GM21367 (cell line): ENCODE measurements at regions not wholly inside any gene's neighbourhood (a gene's known extent, or its start where the extent isn't known, plus 50 kb on each side); places are given as distances from the start of the nearest gene placed in this dataset.

Source experiments
- ATAC-seq: cut with Tn5 transposase; IDR thresholded peaks from one replicate; pipeline ENCODE4 v1.9.1; 2021; ENCODE audit not compliant: unreplicated experiment

GRCh38 chr1:232484856-232485255, 145.1 kb downstream of the SIPA1L2 start:
- no peak for ATAC-seq

- no peak for ATAC-seq
Observed at GRCh38 chr1:232483826-232484225, 146.1 kb downstream of the SIPA1L2 start.

GRCh38 chr1:232481091-232481490, 148.8 kb downstream of the SIPA1L2 start:
- no peak for ATAC-seq

- ATAC-seq, result no peak
Observed at GRCh38 chr1:232477728-232478127, 152.2 kb downstream of the SIPA1L2 start.

GRCh38 chr1:232476538-232476950, 153.4 kb downstream of the SIPA1L2 start:
- ATAC-seq, result no peak

- ATAC-seq, result no peak
Observed at GRCh38 chr1:232474826-232475225, 155.1 kb downstream of the SIPA1L2 start.

GRCh38 chr1:232473900-232474299, 156.0 kb downstream of the SIPA1L2 start:
- no peak for ATAC-seq

GRCh38 chr1:232473324-232473723, 156.6 kb downstream of the SIPA1L2 start:
- ATAC-seq, result no peak

- no peak for ATAC-seq
Observed at GRCh38 chr1:232472485-232473041, 157.4 kb downstream of the SIPA1L2 start.

GRCh38 chr1:232471250-232471649, 158.7 kb downstream of the SIPA1L2 start:
- no peak for ATAC-seq

GRCh38 chr1:232470711-232471110, 159.2 kb downstream of the SIPA1L2 start:
- no peak for ATAC-seq

- ATAC-seq, result no peak
Observed at GRCh38 chr1:232468249-232468648, 161.7 kb downstream of the SIPA1L2 start.

GRCh38 chr1:232467073-232467760, 162.7 kb downstream of the SIPA1L2 start:
- ATAC-seq, result no peak

- ATAC-seq, result no peak
Observed at GRCh38 chr1:232464325-232464724, 165.6 kb downstream of the SIPA1L2 start.

- no peak for ATAC-seq
Observed at GRCh38 chr1:232463225-232463624, 166.7 kb downstream of the SIPA1L2 start.

- ATAC-seq, result no peak
Observed at GRCh38 chr1:232462213-232462612, 167.7 kb downstream of the SIPA1L2 start.

GRCh38 chr1:232459826-232460225, 170.1 kb downstream of the SIPA1L2 start:
- no peak for ATAC-seq

- ATAC-seq, result no peak
Observed at GRCh38 chr1:232459087-232459486, 170.8 kb downstream of the SIPA1L2 start.

- ATAC-seq, result peak; percentile 98
Observed at GRCh38 chr1:232457595-232457994, 172.3 kb downstream of the SIPA1L2 start.

GRCh38 chr1:232456714-232457113, 173.2 kb downstream of the SIPA1L2 start:
- no peak for ATAC-seq

- no peak for ATAC-seq
Observed at GRCh38 chr1:232454227-232454886, 175.6 kb downstream of the SIPA1L2 start.

- ATAC-seq, result no peak
Observed at GRCh38 chr1:232452736-232453440, 177.0 kb downstream of the SIPA1L2 start.
